Esophagus mucosa (tissue), 1 donor: ENCODE measurements at regions not wholly inside any gene's neighbourhood (a gene's known extent, or its start where the extent isn't known, plus 50 kb on each side); places are given as distances from the start of the nearest gene placed in this dataset.

Experiments
- ATAC-seq: fragments of 200-7000 bp; cut with Tn5 transposase; one replicate; pipeline ENCODE4 v1.9.1; 2020
- donor health status: DM: yes; HTN: yes; CAD: no.

GRCh38 chr5:173524136-173524535, 92.3 kb downstream of the BOD1 start:
- ATAC-seq = no peak

- ATAC-seq = no peak
These were observed 93.1 kb downstream of the BOD1 start for GRCh38 chr5:173523388-173523787.

GRCh38 chr5:173522518-173522917, 93.9 kb downstream of the BOD1 start:
- ATAC-seq = no peak

GRCh38 chr5:173518856-173519255, 97.6 kb downstream of the BOD1 start:
- no peak for ATAC-seq

- no peak for ATAC-seq
These were observed 98.8 kb downstream of the BOD1 start for GRCh38 chr5:173517648-173518047.

- no peak for ATAC-seq
These were observed 100.9 kb downstream of the BOD1 start for GRCh38 chr5:173515526-173515925.

GRCh38 chr5:173514661-173515060, 101.8 kb downstream of the BOD1 start:
- ATAC-seq = no peak

GRCh38 chr5:173513521-173513991, 102.9 kb downstream of the BOD1 start:
- no peak for ATAC-seq

- no peak for ATAC-seq
These were observed 103.6 kb downstream of the BOD1 start for GRCh38 chr5:173512637-173513435.

- ATAC-seq = no peak
These were observed 107.4 kb downstream of the BOD1 start for GRCh38 chr5:173509060-173509459.

- ATAC-seq = no peak
These were observed 109.3 kb downstream of the BOD1 start for GRCh38 chr5:173507171-173507570.

- ATAC-seq = no peak
These were observed 110.8 kb downstream of the BOD1 start for GRCh38 chr5:173505634-173506033.

GRCh38 chr5:173501922-173502321, 114.5 kb downstream of the BOD1 start:
- ATAC-seq = no peak

GRCh38 chr5:173501271-173501670, 115.2 kb downstream of the BOD1 start:
- no peak for ATAC-seq

GRCh38 chr5:173500213-173500560, 116.3 kb downstream of the BOD1 start:
- no peak for ATAC-seq

GRCh38 chr5:173499471-173500212, 116.8 kb downstream of the BOD1 start:
- no peak for ATAC-seq

- ATAC-seq = no peak
These were observed 117.5 kb downstream of the BOD1 start for GRCh38 chr5:173498739-173499470.

- ATAC-seq = no peak
These were observed 118.2 kb downstream of the BOD1 start for GRCh38 chr5:173498286-173498685.

- ATAC-seq = no peak
These were observed 118.8 kb downstream of the BOD1 start for GRCh38 chr5:173497685-173498084.

- no peak for ATAC-seq
These were observed 119.6 kb downstream of the BOD1 start for GRCh38 chr5:173496883-173497255.

- ATAC-seq = no peak
These were observed 120.1 kb downstream of the BOD1 start for GRCh38 chr5:173496129-173496882.

- ATAC-seq = no peak
These were observed 121.1 kb downstream of the BOD1 start for GRCh38 chr5:173495225-173495904.
